ENCODE measurements at regions not wholly inside any gene's neighbourhood (a gene's known extent, or its start where the extent isn't known, plus 50 kb on each side); places are given as distances from the start of the nearest gene placed in this dataset.
"Not testable (repeated sequence)": the region's sequence is repeated elsewhere in the genome, so short reads cannot be mapped to it uniquely, and the experiment has no call there.

- DNase-seq (ENCODE audit: low spot score) = no peak
- no peak for FAIRE-seq
These were observed 57.2 kb downstream of the BMP15 start for GRCh38 chrX:50967736-50968135.

GRCh38 chrX:50968871-50969635 lies 58.5 kb downstream of the BMP15 start:
- FAIRE-seq; DNase-seq (ENCODE audit: low spot score): not testable (repeated sequence)

- DNase-seq (ENCODE audit: low spot score) = no peak
- no peak for FAIRE-seq
These were observed 60.9 kb downstream of the BMP15 start for GRCh38 chrX:50971395-50971794.

- FAIRE-seq = no peak
- DNase-seq (ENCODE audit: low spot score) = no peak
These were observed 62.7 kb downstream of the BMP15 start for GRCh38 chrX:50973199-50973598.

GRCh38 chrX:50978920-50979682 lies 68.6 kb downstream of the BMP15 start:
- no peak for FAIRE-seq
- no peak for DNase-seq (ENCODE audit: low spot score)

GRCh38 chrX:50980251-50980650 lies 69.7 kb downstream of the BMP15 start:
- FAIRE-seq (no peak), DNase-seq (ENCODE audit: low spot score) (no peak)

GRCh38 chrX:50988649-50989048 lies 78.1 kb downstream of the BMP15 start:
- FAIRE-seq (no peak), DNase-seq (ENCODE audit: low spot score) (peak; percentile 16)

- FAIRE-seq = no peak
- no peak for DNase-seq (ENCODE audit: low spot score)
These were observed 86.4 kb downstream of the BMP15 start for GRCh38 chrX:50996930-50997329.

GRCh38 chrX:51000384-51000783 lies 89.8 kb downstream of the BMP15 start:
- DNase-seq (ENCODE audit: low spot score) = not testable (repeated sequence)
- FAIRE-seq = peak; percentile 23

- not testable (repeated sequence) for FAIRE-seq; DNase-seq (ENCODE audit: low spot score)
These were observed 91.4 kb downstream of the BMP15 start for GRCh38 chrX:51001733-51002632.

- DNase-seq (ENCODE audit: low spot score) (no peak), FAIRE-seq (no peak)
These were observed 95.5 kb downstream of the BMP15 start for GRCh38 chrX:51006064-51006463.

GRCh38 chrX:51024106-51024696 lies 113.7 kb downstream of the BMP15 start:
- DNase-seq (ENCODE audit: low spot score) (no peak), FAIRE-seq (no peak)

GRCh38 chrX:51026862-51027261 lies 116.3 kb downstream of the BMP15 start:
- FAIRE-seq (no peak), DNase-seq (ENCODE audit: low spot score) (no peak)

GRCh38 chrX:51035746-51036145 lies 125.2 kb downstream of the BMP15 start:
- DNase-seq (ENCODE audit: low spot score) = no peak
- FAIRE-seq = no peak

- FAIRE-seq (no peak), DNase-seq (ENCODE audit: low spot score) (no peak)
These were observed 137.4 kb downstream of the BMP15 start for GRCh38 chrX:51047950-51048349.

GRCh38 chrX:51053741-51054140 lies 143.2 kb downstream of the BMP15 start:
- FAIRE-seq = no peak
- no peak for DNase-seq (ENCODE audit: low spot score)

GRCh38 chrX:51098046-51098445 lies 187.5 kb downstream of the BMP15 start:
- FAIRE-seq = no peak
- no peak for DNase-seq (ENCODE audit: low spot score)

- DNase-seq (ENCODE audit: low spot score); FAIRE-seq: not testable (repeated sequence)
These were observed 208.8 kb downstream of the BMP15 start for GRCh38 chrX:51119058-51119926.

GRCh38 chrX:51125743-51126142 lies 206.9 kb upstream of the NUDT10 start:
- FAIRE-seq; DNase-seq (ENCODE audit: low spot score): not testable (repeated sequence)

- no peak for FAIRE-seq
These were observed 187.7 kb upstream of the NUDT10 start for GRCh38 chrX:51144828-51145442.

More at GRCh38 chrX:51144828-51145442, 187.7 kb upstream of the NUDT10 start:
- DNase-seq (ENCODE audit: low spot score) = peak; percentile 36
